Lung (tissue), 11 donors: ENCODE measurements at regions not wholly inside any gene's neighbourhood (a gene's known extent, or its start where the extent isn't known, plus 50 kb on each side); places are given as distances from the start of the nearest gene placed in this dataset.

Source experiments
- ATAC-seq: fragments of 200-7000 bp; cut with Tn5 transposase; one replicate; pipeline ENCODE4 v1.9.1; 2020; ENCODE audit warnings: moderate number of reproducible peaks; ENCODE audit not compliant: insufficient read depth, low FRiP score
- DNase-seq, 3 donors: peaks; one replicate each; pipeline ENCODE4 v3.0.0-alpha.2; 2013 to 2017
- H3K27ac ChIP-seq, 2 donors: one replicate each; pipeline ENCODE4 v1.5.1; 2013; ENCODE audit warnings: mild to moderate bottlenecking in 2 of 2, moderate library complexity in 2 of 2, control low read depth in 1 of 2, inconsistent platforms in 1 of 2, low read depth in 1 of 2, low read length in 1 of 2
- H3K27me3 ChIP-seq, 3 donors: one replicate each; pipeline ENCODE4 v1.5.1; 2013; ENCODE audit warnings: low read length in 2 of 3; ENCODE audit not compliant: control insufficient read depth in 3 of 3, insufficient read depth in 3 of 3
- H3K36me3 ChIP-seq, 4 donors: one replicate each; pipeline ENCODE4 v1.5.1; 2013; ENCODE audit warnings: low read length in 4 of 4, mild to moderate bottlenecking in 1 of 4, moderate library complexity in 1 of 4; ENCODE audit not compliant: control insufficient read depth in 4 of 4, insufficient read depth in 4 of 4
- H3K4me1 ChIP-seq, 5 donors: one replicate each; pipeline ENCODE4 v1.5.1; 2013; ENCODE audit warnings: low read length in 5 of 5, mild to moderate bottlenecking in 2 of 5, moderate library complexity in 1 of 5; ENCODE audit not compliant: control insufficient read depth in 5 of 5, insufficient read depth in 5 of 5
- H3K4me3 ChIP-seq: one replicate; pipeline ENCODE4 v1.5.1; 2013; ENCODE audit warnings: mild to moderate bottlenecking, control low read depth, moderate library complexity
- H3K9ac ChIP-seq, 2 donors: one replicate each; pipeline ENCODE4 v1.5.1; 2013; ENCODE audit warnings: low read length in 2 of 2, control low read depth in 1 of 2; ENCODE audit not compliant: insufficient read depth in 1 of 2
- H3K9me3 ChIP-seq, 4 donors: one replicate each; pipeline ENCODE4 v1.5.1; 2013; ENCODE audit warnings: low read length in 3 of 4, mild to moderate bottlenecking in 1 of 4, moderate library complexity in 1 of 4; ENCODE audit not compliant: control insufficient read depth in 4 of 4, insufficient read depth in 3 of 4
- WGBS, 2 donors: extraction: QIAGEN DNeasy Blood & Tissue Kit; methylation state at CpG; one replicate each; pipeline ENCODE4 v1.1.7; 2013; 5-methylcytosine and 5-hydroxymethylcytosine counted together
- TF ChIP-seq, protein P1 (sequence below): IDR thresholded peaks from 2 replicates; pipeline ENCODE4 v1.5.1; 2012; ENCODE audit warnings: mild to moderate bottlenecking; ENCODE audit errors: control extremely low read depth, extremely low read depth
- donor health status: control.
- donor health status: control.
- donor health status: Bipolar disorder and iron deficiency.
- donor health status: healthy.
- donor health status: DM: yes; HTN: yes; CAD: no.

- WGBS, 2 donors: 97% methylated on average over 29 of the region's 29 CpGs
Observed at GRCh38 chr4:3374011-3374645, 67.6 kb upstream of the HGFAC start.

GRCh38 chr4:3374667-3375066 is 67.1 kb upstream of the HGFAC start:
- no peaks in the 10 kb centered on the region for H3K27me3 ChIP-seq
- no peak overlapping the region for H3K27ac ChIP-seq
- WGBS, 2 donors: 94 to 96% methylated on average over 11 of the region's 11 CpGs
- peaks cover 0 to 3% (median 0%) of the 10 kb centered on the region in 4 donors for H3K9me3 ChIP-seq
- H3K4me3 ChIP-seq: no peak overlapping the region
- TF ChIP-seq, protein P1, sequence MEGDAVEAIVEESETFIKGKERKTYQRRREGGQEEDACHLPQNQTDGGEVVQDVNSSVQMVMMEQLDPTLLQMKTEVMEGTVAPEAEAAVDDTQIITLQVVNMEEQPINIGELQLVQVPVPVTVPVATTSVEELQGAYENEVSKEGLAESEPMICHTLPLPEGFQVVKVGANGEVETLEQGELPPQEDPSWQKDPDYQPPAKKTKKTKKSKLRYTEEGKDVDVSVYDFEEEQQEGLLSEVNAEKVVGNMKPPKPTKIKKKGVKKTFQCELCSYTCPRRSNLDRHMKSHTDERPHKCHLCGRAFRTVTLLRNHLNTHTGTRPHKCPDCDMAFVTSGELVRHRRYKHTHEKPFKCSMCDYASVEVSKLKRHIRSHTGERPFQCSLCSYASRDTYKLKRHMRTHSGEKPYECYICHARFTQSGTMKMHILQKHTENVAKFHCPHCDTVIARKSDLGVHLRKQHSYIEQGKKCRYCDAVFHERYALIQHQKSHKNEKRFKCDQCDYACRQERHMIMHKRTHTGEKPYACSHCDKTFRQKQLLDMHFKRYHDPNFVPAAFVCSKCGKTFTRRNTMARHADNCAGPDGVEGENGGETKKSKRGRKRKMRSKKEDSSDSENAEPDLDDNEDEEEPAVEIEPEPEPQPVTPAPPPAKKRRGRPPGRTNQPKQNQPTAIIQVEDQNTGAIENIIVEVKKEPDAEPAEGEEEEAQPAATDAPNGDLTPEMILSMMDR: no peak
- no peak overlapping the region for H3K9ac ChIP-seq
- DNase-seq (no peak), ATAC-seq (no peak)
- H3K36me3 ChIP-seq: peaks cover 0 to 9% (median 6%) of the 10 kb centered on the region in 4 donors
- H3K4me1 ChIP-seq: peaks cover 5 to 27% (median 22%) of the 10 kb centered on the region in 5 donors

More at GRCh38 chr4:3374011-3374645, 67.6 kb upstream of the HGFAC start:
- peaks cover 0 to 3% (median 0%) of the 10 kb centered on the region in 4 donors for H3K9me3 ChIP-seq
- no peak overlapping the region for H3K27ac ChIP-seq
- TF ChIP-seq, protein P1: no peak
- peaks cover 0 to 9% (median 4%) of the 10 kb centered on the region in 4 donors for H3K36me3 ChIP-seq
- no peaks in the 10 kb centered on the region for H3K27me3 ChIP-seq
- H3K4me3 ChIP-seq: no peak overlapping the region
- DNase-seq: no peak
- peaks cover 10 to 32% (median 25%) of the 10 kb centered on the region in 5 donors for H3K4me1 ChIP-seq
- ATAC-seq: no peak
- no peak overlapping the region for H3K9ac ChIP-seq

DNA sequence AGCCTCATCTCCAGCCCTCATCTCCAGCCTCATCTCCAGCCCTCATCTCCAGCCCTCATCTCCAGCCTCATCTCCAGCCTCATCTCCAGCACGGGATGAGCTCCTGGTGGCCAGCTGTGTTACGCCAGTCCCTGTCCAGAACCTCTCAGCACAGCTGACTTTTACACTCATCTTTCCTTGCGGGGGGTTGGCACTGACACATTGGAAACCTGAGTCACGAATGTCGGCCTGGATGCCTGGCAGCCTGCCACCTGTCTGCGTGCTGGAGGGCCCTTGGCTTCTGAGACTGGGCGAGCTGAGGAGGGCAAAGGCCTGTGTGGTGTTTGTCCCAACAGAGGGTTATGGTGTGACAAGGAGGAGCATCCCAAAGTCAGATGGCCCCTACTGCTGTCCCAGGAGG is 66.1 kb upstream of the HGFAC start:
- ATAC-seq: no peak
- H3K4me1 ChIP-seq: peaks cover 2 to 19% (median 14%) of the 10 kb centered on the region in 5 donors
- TF ChIP-seq, protein P1: no peak
- H3K9ac ChIP-seq: no peak overlapping the region
- no peak overlapping the region for H3K27ac ChIP-seq
- WGBS, 2 donors: 74 to 77% methylated on average over 7 of the region's 7 CpGs
- no peak for DNase-seq
- H3K27me3 ChIP-seq: no peaks in the 10 kb centered on the region
- peaks cover 0 to 9% (median 6%) of the 10 kb centered on the region in 4 donors for H3K36me3 ChIP-seq
- H3K9me3 ChIP-seq: peaks cover 0 to 10% (median 2%) of the 10 kb centered on the region in 4 donors
- no peak overlapping the region for H3K4me3 ChIP-seq
